CD4-positive, alpha-beta T cell (primary cell): ENCODE measurements at regions not wholly inside any gene's neighbourhood (a gene's known extent, or its start where the extent isn't known, plus 50 kb on each side); places are given as distances from the start of the nearest gene placed in this dataset.

Source experiments
- ATAC-seq: fragments of 200-7000 bp; cut with Tn5 transposase; one replicate; pipeline ENCODE4 v1.10.0; 2022; ENCODE audit warnings: mild to moderate bottlenecking; ENCODE audit not compliant: poor library complexity
- CTCF ChIA-PET: fragments of 350-600 bp; sonication (Branson Sonifier 250); formaldehyde crosslinking; loops from one replicate; lab custom pipeline; 2021; ENCODE audit warnings: antibody characterized with exemption, inconsistent platforms; lab: Charles Lee
- POLR2A ChIA-PET: fragments of 350-600 bp; sonication (Branson Sonifier 250); formaldehyde crosslinking; loops from one replicate; lab custom pipeline; 2021; ENCODE audit warnings: antibody characterized with exemption, inconsistent platforms; lab: Charles Lee
- DNase-seq, 14 experiments: peaks; one replicate each; pipeline ENCODE4 v3.0.0-alpha.2; 2013 to 2020; ENCODE audit warnings: mixed read lengths in 2 of 14
- H3K27ac ChIP-seq, 2 donors: one replicate each; pipeline versions ENCODE4 v1.5.1 to v1.7.0; 2013; ENCODE audit warnings: low read length in 2 of 2, low read depth in 1 of 2, mild to moderate bottlenecking in 1 of 2
- H3K27me3 ChIP-seq, 2 experiments: 1 replicate in 1 of 2; 2 replicates in 1 of 2; pipeline versions ENCODE4 v1.6.1 to v1.7.0; 2013; ENCODE audit warnings: low read length in 2 of 2, control low read depth in 1 of 2, mild to moderate bottlenecking in 1 of 2, moderate library complexity in 1 of 2; ENCODE audit not compliant: insufficient read depth in 2 of 2, control insufficient read depth in 1 of 2
- H3K36me3 ChIP-seq: one replicate; pipeline ENCODE4 v1.6.1; 2013; ENCODE audit warnings: low read length, control low read depth; ENCODE audit not compliant: insufficient read depth
- H3K4me1 ChIP-seq: one replicate; pipeline ENCODE4 v1.6.1; 2013; ENCODE audit warnings: low read length, control low read depth; ENCODE audit not compliant: insufficient read depth
- H3K4me3 ChIP-seq: one replicate; pipeline ENCODE4 v1.5.1; 2013; ENCODE audit warnings: mild to moderate bottlenecking, low read length, moderate library complexity
- H3K9me3 ChIP-seq, 2 experiments: 1 replicate in 1 of 2; 2 replicates in 1 of 2; pipeline versions ENCODE4 v1.6.1 to v1.7.0; 2013; ENCODE audit warnings: low read length in 2 of 2, mild to moderate bottlenecking in 2 of 2, control low read depth in 1 of 2, moderate library complexity in 1 of 2; ENCODE audit not compliant: control insufficient read depth in 1 of 2, insufficient read depth in 1 of 2
- H3K27ac Mint-ChIP-seq: one replicate; pipeline ENCODE4 v1.8.0; 2020; ENCODE audit warnings: mixed read lengths
- H3K27me3 Mint-ChIP-seq: one replicate; pipeline ENCODE4 v1.8.0; 2021; ENCODE audit warnings: mixed read lengths
- H3K36me3 Mint-ChIP-seq: one replicate; pipeline ENCODE4 v1.8.0; 2021; ENCODE audit warnings: low read depth, mixed read lengths
- H3K4me1 Mint-ChIP-seq: one replicate; pipeline ENCODE4 v1.8.0; 2021; ENCODE audit warnings: low read depth, mixed read lengths
- H3K4me3 Mint-ChIP-seq: one replicate; pipeline ENCODE4 v1.8.0; 2020; ENCODE audit warnings: mild to moderate bottlenecking, mixed read lengths
- H3K9me3 Mint-ChIP-seq: one replicate; pipeline ENCODE4 v1.8.0; 2020; ENCODE audit warnings: mixed read lengths
- intact Hi-C, 2 experiments: fragments of 100-400 bp; cut with DNase I in 1 of 2; cut with micrococcal nuclease in 1 of 2; formaldehyde crosslinking; loops; one replicate each; pipeline versions ENCODE4 v1.15.1 to v1.9.0; 2023 to 2025; cut with DNase I, micrococcal nuclease
- TF ChIP-seq, protein P1 (sequence below): fragments of 200-600 bp; IDR thresholded peaks from one replicate; pipeline ENCODE4 v1.8.0; 2022; ENCODE audit warnings: antibody characterized with exemption, mild to moderate bottlenecking

DNA sequence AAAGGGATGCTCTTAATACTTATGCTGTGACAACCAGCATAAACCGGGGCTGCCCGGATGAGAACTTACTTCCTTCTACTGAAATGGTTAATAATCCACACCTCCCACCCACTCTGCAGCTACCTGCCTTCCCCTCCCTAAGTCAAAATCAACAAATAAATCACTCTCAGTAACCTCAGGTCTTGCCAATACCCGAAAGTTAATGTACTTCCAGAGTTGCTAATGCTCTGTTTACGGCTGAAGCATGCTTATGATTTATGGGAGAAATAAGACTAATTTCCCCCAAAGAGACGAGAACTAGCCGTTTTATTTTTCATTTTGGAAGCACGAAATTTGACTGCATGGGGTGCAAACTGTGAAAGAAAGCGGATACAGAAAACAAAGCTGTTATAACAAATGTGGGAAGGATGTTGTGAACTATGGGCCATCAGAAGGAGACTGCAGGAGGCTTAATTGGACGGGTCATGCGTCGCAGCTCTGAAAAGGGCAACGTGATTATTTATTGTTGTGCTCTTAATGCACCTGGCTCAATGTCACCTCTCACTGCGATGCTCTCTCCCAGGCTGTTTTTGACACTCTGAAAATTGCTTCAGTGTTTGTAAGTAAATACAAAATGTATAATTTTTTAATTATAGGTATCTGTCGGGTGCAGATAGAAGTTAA lies 114.0 kb upstream of the SLC7A1 start:
- Mint-ChIP-seq H3K9me3 (no peaks in the 10 kb centered on the region), H3K4me1 (no peaks in the 10 kb centered on the region), H3K27me3 (peaks cover 20% of the 10 kb centered on the region), H3K36me3 (no peaks in the 10 kb centered on the region), H3K27ac (no peak overlapping the region), H3K4me3 (no peak overlapping the region)
- Histone ChIP-seq H3K9me3 (peaks cover 0 to 4% of the 10 kb centered on the region in 2 experiments), H3K4me1 (no peaks in the 10 kb centered on the region), H3K27ac (no peak overlapping the region), H3K27me3 (peaks cover 0 to 6% of the 10 kb centered on the region in 2 experiments), H3K36me3 (no peaks in the 10 kb centered on the region), H3K4me3 (no peak overlapping the region)
- TF ChIP-seq, protein P1, sequence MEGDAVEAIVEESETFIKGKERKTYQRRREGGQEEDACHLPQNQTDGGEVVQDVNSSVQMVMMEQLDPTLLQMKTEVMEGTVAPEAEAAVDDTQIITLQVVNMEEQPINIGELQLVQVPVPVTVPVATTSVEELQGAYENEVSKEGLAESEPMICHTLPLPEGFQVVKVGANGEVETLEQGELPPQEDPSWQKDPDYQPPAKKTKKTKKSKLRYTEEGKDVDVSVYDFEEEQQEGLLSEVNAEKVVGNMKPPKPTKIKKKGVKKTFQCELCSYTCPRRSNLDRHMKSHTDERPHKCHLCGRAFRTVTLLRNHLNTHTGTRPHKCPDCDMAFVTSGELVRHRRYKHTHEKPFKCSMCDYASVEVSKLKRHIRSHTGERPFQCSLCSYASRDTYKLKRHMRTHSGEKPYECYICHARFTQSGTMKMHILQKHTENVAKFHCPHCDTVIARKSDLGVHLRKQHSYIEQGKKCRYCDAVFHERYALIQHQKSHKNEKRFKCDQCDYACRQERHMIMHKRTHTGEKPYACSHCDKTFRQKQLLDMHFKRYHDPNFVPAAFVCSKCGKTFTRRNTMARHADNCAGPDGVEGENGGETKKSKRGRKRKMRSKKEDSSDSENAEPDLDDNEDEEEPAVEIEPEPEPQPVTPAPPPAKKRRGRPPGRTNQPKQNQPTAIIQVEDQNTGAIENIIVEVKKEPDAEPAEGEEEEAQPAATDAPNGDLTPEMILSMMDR = no peak
- POLR2A ChIA-PET = no interaction called here
- CTCF ChIA-PET = interaction anchor here (1.9 kb wide), 1 partner anchor 201 kb away, joined by 13 read pairs; no protein-coding TSS in a partner anchor
- ATAC-seq (no peak), DNase-seq (no peak)
- intact Hi-C loops = no loop called here

DNA sequence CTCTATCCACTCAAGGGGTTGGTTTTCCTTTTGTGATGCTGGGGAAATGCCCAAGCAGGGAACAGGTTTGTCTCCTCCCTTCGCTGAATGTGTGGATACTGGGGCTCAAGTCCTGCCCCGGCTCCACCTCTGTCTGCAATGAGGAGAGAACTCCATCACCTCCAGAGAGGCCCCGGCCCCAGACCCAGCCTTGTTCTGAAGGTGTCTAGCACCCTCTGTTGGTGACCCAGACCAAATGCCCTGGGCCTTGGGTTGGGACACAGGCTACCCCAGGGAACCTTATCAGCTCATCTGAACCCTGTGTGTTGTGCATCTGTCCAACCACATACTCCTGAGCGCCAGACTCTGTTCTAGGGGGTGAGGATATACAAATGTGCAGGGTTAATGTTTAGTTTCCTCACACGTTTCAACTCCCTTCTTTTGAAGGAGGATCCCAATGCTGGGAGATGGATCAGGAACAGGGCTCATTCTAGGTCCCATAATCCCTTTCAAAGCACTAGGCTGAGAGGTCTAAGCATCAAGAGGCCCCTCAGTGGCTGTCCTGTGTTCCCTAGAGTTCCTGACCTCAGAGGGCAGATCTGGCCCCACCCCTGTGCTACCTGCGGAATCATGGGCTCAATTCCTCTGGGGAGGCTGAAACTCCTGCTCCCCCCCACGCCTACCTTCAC lies 112.5 kb upstream of the SLC7A1 start:
- Histone ChIP-seq H3K27ac (no peak overlapping the region), H3K4me1 (no peaks in the 10 kb centered on the region), H3K36me3 (no peaks in the 10 kb centered on the region), H3K27me3 (peaks cover 1% of the 10 kb centered on the region in 2 experiments), H3K9me3 (peaks cover 0 to 2% of the 10 kb centered on the region in 2 experiments), H3K4me3 (no peak overlapping the region)
- no peak overlapping the region for H3K4me3 Mint-ChIP-seq
- TF ChIP-seq, protein P1 = no peak
- intact Hi-C loops = loop anchor here (1.0 kb wide), 1 partner anchor 200 kb away; no protein-coding TSS in a partner anchor
- no peaks in the 10 kb centered on the region for H3K4me1 Mint-ChIP-seq
- ATAC-seq (no peak), DNase-seq (peak; percentile 10 to 61 (median 34))
- H3K27me3 Mint-ChIP-seq = peaks cover 12% of the 10 kb centered on the region
- H3K9me3 Mint-ChIP-seq = no peaks in the 10 kb centered on the region
- ChIA-PET POLR2A (no interaction called here), CTCF (interaction anchor here (1.9 kb wide), 1 partner anchor 199 kb away, joined by 13 read pairs; no protein-coding TSS in a partner anchor)
- H3K36me3 Mint-ChIP-seq = no peaks in the 10 kb centered on the region
- no peak overlapping the region for H3K27ac Mint-ChIP-seq

DNA sequence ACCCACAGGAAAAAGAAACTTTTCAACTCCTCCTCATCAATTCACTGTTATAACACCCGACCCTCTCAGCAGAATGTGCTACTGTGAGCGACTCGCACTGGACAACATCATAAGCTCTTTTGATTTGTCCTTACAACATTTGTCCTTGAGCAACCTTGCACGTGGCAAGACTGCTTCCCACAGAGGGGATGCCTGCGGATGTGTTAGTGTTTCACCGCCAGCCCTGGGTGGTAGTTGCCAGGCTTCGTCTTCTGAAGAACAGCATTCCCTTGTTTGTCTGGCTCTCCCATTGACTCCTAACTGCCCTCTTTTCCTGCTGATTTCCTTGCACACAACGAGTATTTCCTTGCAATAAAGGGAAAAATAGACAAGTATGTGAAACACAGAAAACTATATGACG lies 111.4 kb upstream of the SLC7A1 start:
- Mint-ChIP-seq H3K27me3 (peaks cover 7% of the 10 kb centered on the region), H3K27ac (no peak overlapping the region), H3K36me3 (no peaks in the 10 kb centered on the region), H3K4me3 (no peak overlapping the region), H3K9me3 (no peaks in the 10 kb centered on the region), H3K4me1 (no peaks in the 10 kb centered on the region)
- H3K4me3 ChIP-seq = no peak overlapping the region
- H3K27me3 ChIP-seq = peaks cover 4 to 6% of the 10 kb centered on the region in 2 experiments
- H3K27ac ChIP-seq = no peak overlapping the region
- H3K4me1 ChIP-seq = no peaks in the 10 kb centered on the region
- no peaks in the 10 kb centered on the region for H3K36me3 ChIP-seq
- intact Hi-C loops = no loop called here
- DNase-seq (no peak), ATAC-seq (no peak)
- TF ChIP-seq, protein P1 = no peak
- POLR2A ChIA-PET = no interaction called here
- CTCF ChIA-PET = no interaction called here
- H3K9me3 ChIP-seq = peaks cover 0 to 3% of the 10 kb centered on the region in 2 experiments
